ENCODE measurements at regions not wholly inside any gene's neighbourhood (a gene's known extent, or its start where the extent isn't known, plus 50 kb on each side); places are given as distances from the start of the nearest gene placed in this dataset.

GRCh38 chr14:53855127-53855526 is 101.5 kb downstream of the BMP4 start:
- Histone ChIP-seq H3K4me1 (ENCODE audit: control insufficient read depth in 2 of 3, insufficient read depth in 2 of 3, low read depth in 1 of 3, low read length in 3 of 3) (peaks cover 3 to 6% (median 4%) of the 10 kb centered on the region in 3 donors), H3K9me3 (ENCODE audit: control insufficient read depth in 2 of 3, insufficient read depth in 1 of 3, low read length in 3 of 3) (no peaks in the 10 kb centered on the region), H3K36me3 (ENCODE audit: control insufficient read depth in 2 of 3, insufficient read depth in 3 of 3, low read length in 3 of 3) (no peaks in the 10 kb centered on the region), H3K4me3 (ENCODE audit: low read length in 3 of 3) (no peak overlapping the region), H3K9ac (ENCODE audit: low read length in 3 of 3) (no peak overlapping the region), H3K27me3 (ENCODE audit: control insufficient read depth, insufficient read depth, low read length) (no peaks in the 10 kb centered on the region), H3K27ac (ENCODE audit: low read depth in 2 of 2, low read length in 2 of 2) (no peak overlapping the region)
- DNase-seq (no peak), FAIRE-seq (no peak)
- intact Hi-C loops (cut with DNase I) = no loop called here
- TF ChIP-seq CTCF (IDR thresholded peaks at IDR 0.05; ENCODE audit: borderline replicate concordance, extremely low read depth, insufficient read depth) = no peak

- H3K36me3 ChIP-seq (ENCODE audit: control insufficient read depth in 2 of 3, insufficient read depth in 3 of 3, low read length in 3 of 3) = no peaks in the 10 kb centered on the region
- H3K9me3 ChIP-seq (ENCODE audit: control insufficient read depth in 2 of 3, insufficient read depth in 1 of 3, low read length in 3 of 3) = no peaks in the 10 kb centered on the region
- H3K27ac ChIP-seq (ENCODE audit: low read depth in 2 of 2, low read length in 2 of 2) = no peak overlapping the region
- H3K4me1 ChIP-seq (ENCODE audit: control insufficient read depth in 2 of 3, insufficient read depth in 2 of 3, low read depth in 1 of 3, low read length in 3 of 3) = no peaks in the 10 kb centered on the region
- intact Hi-C loops (cut with DNase I) = no loop called here
- no peak for DNase-seq
- no peak for FAIRE-seq
- no peak for TF ChIP-seq CTCF (IDR thresholded peaks at IDR 0.05; ENCODE audit: borderline replicate concordance, extremely low read depth, insufficient read depth)
- H3K27me3 ChIP-seq (ENCODE audit: control insufficient read depth, insufficient read depth, low read length) = no peaks in the 10 kb centered on the region
- H3K4me3 ChIP-seq (ENCODE audit: low read length in 3 of 3) = no peak overlapping the region
- H3K9ac ChIP-seq (ENCODE audit: low read length in 3 of 3) = no peak overlapping the region
These were observed 105.1 kb downstream of the BMP4 start for GRCh38 chr14:53851394-53852090.

DNA sequence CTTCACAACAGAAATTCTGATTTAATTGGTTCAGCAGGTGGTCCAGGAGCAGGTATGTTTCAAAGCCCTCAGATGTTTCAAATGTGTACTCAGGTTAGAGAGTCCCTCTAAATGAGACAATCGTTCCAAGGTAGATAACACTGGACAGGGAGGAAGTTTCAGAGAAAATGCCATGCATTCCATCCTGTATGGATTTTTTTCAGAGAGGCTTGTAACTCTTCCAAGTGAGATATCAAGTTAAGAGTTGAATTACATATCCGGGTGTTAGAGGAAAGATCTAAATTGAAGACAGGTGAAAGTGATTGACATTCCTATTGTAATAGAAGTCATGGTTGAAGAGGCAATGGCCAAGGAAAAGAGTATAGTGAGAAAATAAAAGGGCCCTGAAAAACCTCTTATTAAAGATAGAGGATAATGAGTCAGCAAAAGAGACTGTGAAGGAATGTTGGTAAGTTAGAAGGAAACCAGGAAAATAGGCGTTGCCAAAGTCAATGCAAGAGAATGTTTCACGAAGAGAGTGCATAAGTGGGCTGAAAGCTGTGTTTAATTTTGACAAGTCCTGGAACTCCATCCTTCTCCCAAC is 105.8 kb downstream of the BMP4 start:
- FAIRE-seq = no peak
- intact Hi-C loops (cut with DNase I) = no loop called here
- no peaks in the 10 kb centered on the region for H3K9me3 ChIP-seq (ENCODE audit: control insufficient read depth in 2 of 3, insufficient read depth in 1 of 3, low read length in 3 of 3)
- no peaks in the 10 kb centered on the region for H3K27me3 ChIP-seq (ENCODE audit: control insufficient read depth, insufficient read depth, low read length)
- H3K4me1 ChIP-seq (ENCODE audit: control insufficient read depth in 2 of 3, insufficient read depth in 2 of 3, low read depth in 1 of 3, low read length in 3 of 3) = no peaks in the 10 kb centered on the region
- H3K4me3 ChIP-seq (ENCODE audit: low read length in 3 of 3) = no peak overlapping the region
- peak in 1 of 5 donors; percentile 24 for DNase-seq
- H3K36me3 ChIP-seq (ENCODE audit: control insufficient read depth in 2 of 3, insufficient read depth in 3 of 3, low read length in 3 of 3) = no peaks in the 10 kb centered on the region
- H3K27ac ChIP-seq (ENCODE audit: low read depth in 2 of 2, low read length in 2 of 2) = no peak overlapping the region
- H3K9ac ChIP-seq (ENCODE audit: low read length in 3 of 3) = no peak overlapping the region
- no peak for TF ChIP-seq CTCF (IDR thresholded peaks at IDR 0.05; ENCODE audit: borderline replicate concordance, extremely low read depth, insufficient read depth)
